Adrenal gland (tissue), 9 donors: ENCODE measurements at regions not wholly inside any gene's neighbourhood (a gene's known extent, or its start where the extent isn't known, plus 50 kb on each side); places are given as distances from the start of the nearest gene placed in this dataset.

Experiments used
- DNase-seq, 7 donors: peaks; one replicate each; pipeline ENCODE4 v3.0.0-alpha.2; 2019 to 2020
- H3K27ac ChIP-seq, 5 donors: fragments of 200-600 bp; sonication (generic) in 4 of 5; 1 replicate in 3 of 5; 2 replicates in 2 of 5; pipeline versions ENCODE4 v1.5.1 to v1.8.0; 2016 to 2020; ENCODE audit warnings: mild to moderate bottlenecking in 1 of 5
- H3K27me3 ChIP-seq: fragments of 200-600 bp; 2 replicates; pipeline ENCODE4 v1.8.0; 2021
- H3K36me3 ChIP-seq, 2 donors: fragments of 200-600 bp; replicated peaks in 1 of 2; 1 replicate in 1 of 2; 2 replicates in 1 of 2; pipeline versions ENCODE4 v1.5.1 to v1.8.0; 2018 to 2022
- H3K4me1 ChIP-seq, 2 donors: fragments of 200-600 bp; replicated peaks in 1 of 2; 1 replicate in 1 of 2; 2 replicates in 1 of 2; pipeline versions ENCODE4 v1.5.1 to v1.8.0; 2018 to 2021
- H3K4me3 ChIP-seq, 4 donors: fragments of 200-600 bp; sonication (generic) in 3 of 4; one replicate each; pipeline ENCODE4 v1.5.1; 2016 to 2018
- H3K9me3 ChIP-seq, 3 donors: fragments of 200-600 bp; sonication (generic) in 1 of 3; replicated peaks in 1 of 3; 1 replicate in 2 of 3; 2 replicates in 1 of 3; pipeline versions ENCODE4 v1.5.1 to v1.8.0; 2016 to 2021
- CTCF ChIP-seq, 6 experiments: fragments of 450-650 bp in 4 of 6; fragments of 200-600 bp in 2 of 6; sonication (generic) in 1 of 6; IDR thresholded peaks; 1 replicate in 5 of 6; 2 replicates in 1 of 6; pipeline versions ENCODE4 v1.5.1 to v1.8.0; 2016 to 2021; ENCODE audit warnings: antibody characterized with exemption in 6 of 6, mild to moderate bottlenecking in 2 of 6, moderate library complexity in 1 of 6
- POLR2A ChIP-seq, 2 donors: fragments of 450-650 bp; IDR thresholded peaks; one replicate each; pipeline ENCODE4 v1.6.1; 2017; ENCODE audit warnings: antibody characterized with exemption in 2 of 2, mild to moderate bottlenecking in 2 of 2, moderate library complexity in 1 of 2
- WGBS, 4 donors: extraction: QIAGEN DNeasy Blood & Tissue Kit in 2 of 4; methylation state at CpG; one replicate each; pipeline versions ENCODE4 v1.1.5 to v1.1.7; 2013 to 2017; 5-methylcytosine and 5-hydroxymethylcytosine counted together
- intact Hi-C, 2 donors: fragments of 100-400 bp; cut with DNase I; formaldehyde crosslinking; loops; one replicate each; pipeline versions ENCODE4 v1.14.1 to v1.15.0; 2022 to 2023
- donor health status: healthy with polysubstance abuse.
- donor health status: Bipolar disorder and iron deficiency.
- donor health status: DM: yes; HTN: yes; CAD: no.
- donor health status: DM: no; HTN: no; CAD: no.
- donor health status: DM: no; HTN: no; CAD: no.

GRCh38 chr16:49921791-49922456 lies 66.0 kb upstream of the ZNF423 start:
- 28 to 48% (median 35%) methylated on average over 3 to 6 of the region's 6 CpGs for WGBS, 4 donors
- Histone ChIP-seq H3K9me3 (no peaks in the 10 kb centered on the region), H3K4me3 (no peak overlapping the region), H3K27me3 (no peaks in the 10 kb centered on the region), H3K27ac (no peak overlapping the region), H3K36me3 (no peaks in the 10 kb centered on the region), H3K4me1 (no peaks in the 10 kb centered on the region)
- intact Hi-C loops, result loop anchor here in 1 of 2 donors (5.0 to 10.0 kb wide), 2 partner anchors 427 to 515 kb away; no protein-coding TSS in a partner anchor
- peak; percentile 41 to 82 (median 63) for DNase-seq
- TF ChIP-seq POLR2A (IDR thresholded peaks at IDR 0.05) (no peak), CTCF (IDR thresholded peaks at IDR 0.05) (peak; percentile 34 to 75 (median 56))

GRCh38 chr16:49923411-49923810 lies 67.5 kb upstream of the ZNF423 start:
- Histone ChIP-seq H3K4me3 (no peak overlapping the region), H3K27me3 (no peaks in the 10 kb centered on the region), H3K4me1 (no peaks in the 10 kb centered on the region), H3K27ac (no peak overlapping the region), H3K36me3 (no peaks in the 10 kb centered on the region), H3K9me3 (no peaks in the 10 kb centered on the region)
- intact Hi-C loops, result loop anchor here in 1 of 2 donors (5.0 to 10.0 kb wide), 2 partner anchors 429 to 516 kb away; no protein-coding TSS in a partner anchor
- TF ChIP-seq POLR2A (IDR thresholded peaks at IDR 0.05) (no peak), CTCF (IDR thresholded peaks at IDR 0.05) (no peak)
- 80 to 91% (median 86%) methylated on average over 7 to 12 of the region's 12 CpGs for WGBS, 4 donors
- no peak for DNase-seq

GRCh38 chr16:49924078-49924477 lies 68.2 kb upstream of the ZNF423 start:
- TF ChIP-seq CTCF (IDR thresholded peaks at IDR 0.05) (no peak), POLR2A (IDR thresholded peaks at IDR 0.05) (no peak)
- 83 to 100% (median 89%) methylated on average over 2 to 7 of the region's 7 CpGs for WGBS, 4 donors
- Histone ChIP-seq H3K4me1 (no peaks in the 10 kb centered on the region), H3K9me3 (no peaks in the 10 kb centered on the region), H3K27ac (no peak overlapping the region), H3K36me3 (no peaks in the 10 kb centered on the region), H3K27me3 (no peaks in the 10 kb centered on the region), H3K4me3 (no peak overlapping the region)
- intact Hi-C loops, result loop anchor here in 1 of 2 donors (5.0 to 10.0 kb wide), 2 partner anchors 429 to 517 kb away; no protein-coding TSS in a partner anchor
- DNase-seq, result no peak

GRCh38 chr16:49926941-49927340 lies 71.0 kb upstream of the ZNF423 start:
- Histone ChIP-seq H3K36me3 (no peaks in the 10 kb centered on the region), H3K27ac (no peak overlapping the region), H3K4me1 (no peaks in the 10 kb centered on the region), H3K4me3 (no peak overlapping the region), H3K9me3 (no peaks in the 10 kb centered on the region), H3K27me3 (no peaks in the 10 kb centered on the region)
- intact Hi-C loops, result loop anchor here in 1 of 2 donors (10.0 kb wide), 1 partner anchor 432 kb away; no protein-coding TSS in a partner anchor
- DNase-seq, result no peak
- TF ChIP-seq CTCF (IDR thresholded peaks at IDR 0.05) (no peak), POLR2A (IDR thresholded peaks at IDR 0.05) (no peak)
- 71 to 80% (median 74%) methylated on average over 2 of the region's 2 CpGs for WGBS, 4 donors
